Femur (tissue), 1 donor: ENCODE measurements at regions not wholly inside any gene's neighbourhood (a gene's known extent, or its start where the extent isn't known, plus 50 kb on each side); places are given as distances from the start of the nearest gene placed in this dataset.

Source experiments
- DNase-seq: peaks from one replicate; pipeline ENCODE4 v3.0.0-alpha.2; 2017

DNA sequence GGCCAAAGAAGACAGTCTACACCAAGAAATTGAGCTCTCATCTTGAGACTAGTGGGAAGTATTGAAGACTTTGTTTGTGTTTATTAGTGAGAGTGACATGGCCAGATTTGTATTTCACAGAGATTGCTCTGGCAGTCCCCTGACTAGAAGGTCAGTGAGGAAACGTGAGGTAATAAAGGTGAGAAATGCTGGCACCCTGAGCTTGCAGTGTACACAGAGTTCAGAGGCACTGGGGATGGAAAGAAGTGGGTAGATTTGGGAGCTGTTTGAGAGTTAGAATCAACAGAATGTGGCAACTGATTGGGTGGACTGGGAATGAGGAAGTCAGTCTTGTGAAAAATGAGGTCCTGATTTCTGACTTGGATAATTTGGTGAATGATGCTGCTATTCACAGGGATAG is 336.9 kb downstream of the SNAPC1 start:
- DNase-seq, result no peak

- no peak for DNase-seq
Observed at GRCh38 chr14:62101189-62101588, 339.0 kb downstream of the SNAPC1 start.

DNA sequence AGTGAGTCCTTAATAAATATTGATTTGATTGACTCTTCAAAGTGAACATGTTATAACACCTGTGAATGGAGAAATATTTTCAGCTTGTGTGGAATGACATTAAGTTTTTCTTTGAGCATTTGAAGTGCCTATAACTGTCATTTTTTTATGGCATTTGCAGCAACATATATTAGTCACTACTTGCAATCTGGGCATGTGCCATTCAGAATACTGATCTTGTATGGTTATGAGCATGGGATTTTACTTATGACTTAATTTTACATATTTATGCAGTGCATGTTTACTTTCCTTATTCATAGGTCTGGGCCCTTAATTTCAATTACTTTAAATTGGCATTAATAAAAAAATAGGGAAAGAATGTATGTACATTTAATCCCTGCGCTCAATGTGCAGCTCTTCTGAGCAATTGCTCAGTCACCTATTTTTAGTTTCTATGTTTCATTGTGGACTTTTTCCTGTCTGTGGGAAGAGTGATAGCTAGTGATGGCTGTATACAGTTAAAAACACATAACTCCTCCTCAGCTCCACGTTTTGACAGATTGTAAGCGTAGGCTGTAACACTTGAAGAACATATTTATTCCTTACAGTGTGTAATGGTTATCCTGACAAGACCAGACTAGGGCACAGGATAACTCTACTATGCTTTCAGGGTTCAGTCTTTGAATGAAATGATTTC is 339.6 kb downstream of the SNAPC1 start:
- no peak for DNase-seq

GRCh38 chr14:62102349-62102725 is 340.1 kb downstream of the SNAPC1 start:
- DNase-seq, result no peak

- no peak for DNase-seq
Observed at GRCh38 chr14:62103464-62103863, 341.2 kb downstream of the SNAPC1 start.

DNA sequence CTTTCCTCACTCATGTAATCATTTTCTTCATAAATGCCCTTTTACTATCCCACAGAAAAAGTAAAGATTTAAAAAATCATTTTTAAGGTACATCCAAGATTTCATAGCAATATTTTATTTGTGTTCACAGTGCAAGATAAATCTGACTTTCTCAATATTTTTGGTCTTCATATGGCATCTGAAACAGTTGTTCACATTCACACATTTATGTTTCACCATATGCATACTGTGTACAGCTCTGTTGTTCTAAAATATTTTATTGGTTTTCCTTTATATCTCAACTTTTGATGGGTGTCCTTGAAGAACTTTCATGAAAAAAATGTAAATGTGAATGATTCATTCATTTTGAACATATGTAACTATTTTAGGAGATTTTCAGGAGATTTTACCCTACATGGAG is 348.7 kb downstream of the SNAPC1 start:
- DNase-seq, result no peak

- peak; percentile 91 for DNase-seq
Observed at GRCh38 chr14:62117010-62117750, 355.0 kb downstream of the SNAPC1 start.

GRCh38 chr14:62117751-62118105 is 355.5 kb downstream of the SNAPC1 start:
- DNase-seq, result peak; percentile 19

GRCh38 chr14:62118461-62118860 is 356.2 kb downstream of the SNAPC1 start:
- DNase-seq, result no peak

DNA sequence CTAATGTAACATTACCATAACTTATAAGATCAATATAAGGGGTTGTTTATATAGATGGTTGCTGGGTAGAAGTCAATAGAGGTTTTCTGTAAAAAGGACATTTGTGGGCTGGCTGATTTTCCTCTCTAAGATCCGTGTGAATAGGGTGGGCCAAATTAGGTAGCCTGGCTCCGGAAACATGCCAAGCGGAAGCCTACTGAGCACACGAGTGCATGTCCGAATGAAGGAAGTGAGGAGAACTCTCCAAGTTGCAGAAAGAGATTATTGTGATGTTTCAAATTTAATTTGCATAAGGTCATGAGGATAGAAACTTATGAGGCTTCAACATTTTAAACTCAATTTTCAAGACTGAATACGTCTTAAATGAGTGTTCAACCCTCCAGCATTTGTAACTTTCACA is 356.7 kb downstream of the SNAPC1 start:
- DNase-seq, result no peak

DNA sequence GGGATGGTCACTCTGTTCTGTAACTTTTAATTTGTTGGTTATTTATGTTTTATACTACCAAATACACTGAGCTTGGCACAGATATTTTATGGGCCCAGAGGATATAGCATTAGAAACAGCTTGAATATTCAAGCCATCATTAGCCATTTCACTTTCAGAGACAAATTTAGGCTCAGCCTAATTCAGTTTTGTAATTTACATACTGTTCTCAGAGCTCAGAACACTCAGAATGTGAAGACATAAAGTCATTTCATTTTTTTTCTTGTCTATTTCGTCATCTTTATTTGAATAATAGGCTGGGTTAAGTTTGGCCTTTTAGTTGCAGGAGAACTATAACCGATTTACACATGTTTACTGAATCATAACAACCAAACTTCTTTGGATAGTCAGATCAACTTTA is 361.7 kb downstream of the SNAPC1 start:
- DNase-seq, result no peak

- no peak for DNase-seq
Observed at GRCh38 chr14:62125793-62126192, 363.6 kb downstream of the SNAPC1 start.

DNA sequence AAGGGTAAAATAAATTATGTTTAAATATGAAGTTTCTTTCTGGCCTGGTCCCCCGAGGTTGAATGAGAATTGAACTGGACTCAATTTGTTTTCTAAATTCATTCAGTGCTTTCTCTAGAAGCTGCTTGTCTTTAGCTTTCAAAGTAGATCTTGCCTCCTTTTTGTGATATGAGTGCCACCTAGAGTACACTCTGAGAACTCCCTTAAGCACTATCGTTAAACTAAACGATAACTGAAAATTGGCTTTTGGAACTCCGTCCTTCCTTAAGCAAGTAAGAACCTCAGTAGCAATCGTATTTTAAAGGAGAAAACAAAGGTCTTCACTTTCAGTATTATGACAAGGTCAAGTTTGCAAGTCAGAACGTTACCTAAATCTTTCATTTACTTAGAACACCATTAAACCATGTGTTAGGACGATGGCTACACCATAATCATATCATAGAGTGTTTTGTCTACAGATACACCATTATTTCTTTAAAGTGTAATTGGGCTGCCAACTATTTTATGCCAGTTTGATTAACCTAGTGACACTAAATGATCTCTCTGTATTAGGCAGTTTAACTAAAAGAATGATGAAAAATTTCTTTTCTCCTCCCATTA is 364.8 kb downstream of the SNAPC1 start:
- DNase-seq, result no peak

GRCh38 chr14:62130441-62130840 is 368.2 kb downstream of the SNAPC1 start:
- no peak for DNase-seq

DNA sequence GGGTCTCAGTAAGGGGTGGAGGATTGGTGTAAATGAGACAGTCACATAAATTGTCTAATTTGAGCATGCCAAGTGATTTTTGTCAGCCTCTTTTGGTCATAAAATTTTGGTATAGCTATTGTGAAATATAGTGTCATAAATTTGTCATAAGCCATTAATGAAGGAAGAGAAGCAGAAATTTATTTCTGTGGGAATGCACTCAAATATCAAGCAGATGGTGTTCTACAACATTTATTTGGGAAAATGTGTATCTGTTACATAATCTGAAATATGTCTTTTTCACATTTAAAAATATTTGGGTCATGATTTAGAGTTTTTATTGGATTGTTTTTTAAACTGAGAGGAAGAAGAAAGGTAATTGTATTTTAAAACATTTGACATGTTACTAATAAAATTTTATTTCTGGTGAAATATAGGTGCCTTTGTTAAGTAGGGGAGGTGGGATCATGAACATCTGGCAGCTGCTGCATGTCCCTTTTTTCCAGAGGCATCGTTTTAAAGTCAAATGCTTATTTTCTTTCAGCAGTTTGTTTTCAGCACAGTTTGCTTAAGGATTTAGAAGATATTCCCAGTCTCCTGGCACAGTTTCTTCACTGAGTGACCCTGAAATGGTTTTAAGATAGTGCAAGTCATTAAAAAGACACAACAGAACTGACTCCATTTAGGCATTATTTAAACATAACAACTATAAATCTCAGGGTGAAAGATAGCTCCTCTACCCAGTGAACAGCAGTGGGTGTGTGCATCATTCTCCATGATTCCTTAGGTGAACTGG is 371.7 kb downstream of the SNAPC1 start:
- DNase-seq, result no peak

DNA sequence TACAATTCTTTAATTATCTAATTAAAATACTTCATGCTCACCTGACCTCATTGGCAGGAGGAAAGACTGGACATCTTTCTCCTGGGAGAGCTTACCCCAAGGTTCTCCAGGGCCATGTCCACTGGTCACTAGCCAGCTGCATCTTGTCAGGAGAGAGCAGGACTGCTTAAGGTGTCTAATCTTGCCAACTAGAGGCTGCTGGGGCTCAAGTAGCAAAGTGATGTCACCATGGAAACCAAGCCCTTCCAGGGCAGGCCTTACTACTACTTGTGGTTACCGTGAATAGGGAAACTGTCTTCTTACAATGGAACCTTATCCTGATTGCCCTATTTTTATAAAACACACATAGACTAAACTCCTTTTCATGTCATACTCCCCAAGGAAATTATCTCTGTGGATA is 376.4 kb downstream of the SNAPC1 start:
- no peak for DNase-seq

DNA sequence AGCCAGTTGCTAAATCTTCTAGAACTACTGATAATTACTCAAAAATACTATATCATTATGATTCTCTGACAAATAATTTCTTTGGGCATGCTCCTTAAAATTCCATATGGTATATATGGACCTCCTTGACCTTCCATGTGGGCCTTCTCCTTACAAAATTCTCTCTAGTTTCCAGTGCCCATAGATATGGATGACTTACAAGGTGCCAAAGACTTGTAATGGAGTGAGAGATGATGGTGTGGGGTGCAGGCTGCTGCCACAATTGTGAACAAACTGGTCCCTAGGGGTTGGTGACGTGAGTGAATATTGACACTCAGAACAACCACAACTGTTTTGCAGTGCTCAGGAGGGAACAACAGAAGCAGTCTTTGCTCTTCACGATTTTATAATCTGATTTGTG is 378.9 kb downstream of the SNAPC1 start:
- DNase-seq, result no peak

GRCh38 chr14:62143245-62143644 is 381.0 kb downstream of the SNAPC1 start:
- DNase-seq, result no peak

- no peak for DNase-seq
Observed at GRCh38 chr14:62144863-62145262, 382.6 kb downstream of the SNAPC1 start.

DNA sequence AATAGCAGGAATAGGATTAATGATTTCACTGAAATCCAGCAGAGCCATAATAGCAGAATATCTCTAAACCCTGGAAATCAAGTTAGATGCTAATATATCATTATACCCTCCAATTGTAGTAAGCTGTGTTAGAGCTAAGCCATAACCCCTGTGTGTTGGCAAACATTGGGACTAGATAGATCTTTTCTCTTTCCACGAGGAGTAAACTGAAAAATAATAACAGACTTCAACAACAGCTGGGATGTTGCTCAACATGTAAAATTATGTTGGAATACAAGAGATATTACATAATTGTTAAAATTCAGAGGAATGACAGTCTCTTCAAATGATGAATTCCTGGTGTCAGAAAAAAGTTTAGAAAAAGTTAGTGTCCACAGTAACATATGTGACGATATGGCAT is 383.8 kb downstream of the SNAPC1 start:
- no peak for DNase-seq

DNA sequence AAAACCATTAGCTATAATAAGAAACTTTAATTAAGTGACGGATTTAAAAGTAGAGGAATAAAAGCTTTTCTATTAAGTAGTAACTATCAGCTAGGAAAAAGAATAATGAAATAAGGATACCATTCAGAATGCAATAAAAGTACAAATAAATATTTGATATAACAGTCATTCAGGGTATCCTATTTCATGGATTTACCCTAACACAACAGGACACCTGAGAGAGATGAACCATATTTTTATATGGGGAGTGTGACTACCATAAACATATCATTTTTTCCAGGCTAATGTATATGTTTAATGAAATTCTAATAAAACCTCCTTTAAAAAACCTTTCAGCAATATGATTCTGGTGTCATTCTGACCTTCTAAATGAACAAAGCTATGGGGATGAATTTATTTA is 393.8 kb downstream of the SNAPC1 start:
- DNase-seq, result no peak

- no peak for DNase-seq
Observed at GRCh38 chr14:62158779-62159178, 396.6 kb downstream of the SNAPC1 start.

GRCh38 chr14:62159314-62159713 is 397.1 kb downstream of the SNAPC1 start:
- no peak for DNase-seq
